NOMO-1 treated with dmso at 0.1 percent for 144 hours (cell line): ENCODE measurements at regions not wholly inside any gene's neighbourhood (a gene's known extent, or its start where the extent isn't known, plus 50 kb on each side); places are given as distances from the start of the nearest gene placed in this dataset.

Experiments
- DNase-seq: peaks from one replicate; lab custom pipeline; 2025; ENCODE audit not compliant: unreplicated experiment; lab: John Stamatoyannopoulos, UW

DNA sequence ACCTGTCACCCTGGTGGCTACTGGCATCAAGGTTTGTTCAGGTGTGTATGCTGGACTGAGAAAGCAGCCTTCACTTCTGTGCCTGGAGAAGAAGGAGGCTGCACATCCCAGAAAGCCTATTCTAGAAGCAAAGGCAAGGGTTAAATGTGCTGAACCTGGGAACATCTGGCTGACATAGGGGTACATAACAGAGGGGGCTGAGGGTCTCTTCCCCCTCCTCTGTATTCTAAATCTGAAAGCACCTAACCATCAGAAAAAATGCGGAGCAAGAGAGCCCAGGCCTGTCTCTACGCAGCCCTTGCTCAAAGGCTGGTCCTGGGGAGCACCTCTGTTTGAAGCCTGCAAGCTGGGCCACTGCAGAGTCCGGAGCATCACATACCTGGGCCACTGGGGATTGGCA, 53.2 kb upstream of the FSTL4 start:
- no peak for DNase-seq

DNA sequence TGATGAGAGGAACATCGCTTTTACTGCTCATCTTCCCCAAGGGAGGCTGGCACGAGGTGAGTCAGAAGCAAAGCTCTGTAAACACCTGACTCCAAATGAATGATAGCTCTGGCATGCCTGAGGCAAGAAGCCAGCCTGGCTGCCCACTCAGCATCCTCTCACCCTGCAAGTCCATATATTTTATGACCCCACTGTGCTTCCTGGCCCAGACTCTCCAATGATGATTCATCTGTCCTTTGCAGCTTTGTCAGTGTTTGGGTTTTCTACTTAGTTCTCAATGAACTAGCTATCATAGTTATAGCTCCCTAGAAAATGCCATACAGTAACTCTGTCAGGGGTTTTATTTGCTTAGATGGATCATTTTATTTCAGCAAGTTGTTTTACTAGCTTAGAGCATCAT, 52.1 kb upstream of the FSTL4 start:
- no peak for DNase-seq

DNA sequence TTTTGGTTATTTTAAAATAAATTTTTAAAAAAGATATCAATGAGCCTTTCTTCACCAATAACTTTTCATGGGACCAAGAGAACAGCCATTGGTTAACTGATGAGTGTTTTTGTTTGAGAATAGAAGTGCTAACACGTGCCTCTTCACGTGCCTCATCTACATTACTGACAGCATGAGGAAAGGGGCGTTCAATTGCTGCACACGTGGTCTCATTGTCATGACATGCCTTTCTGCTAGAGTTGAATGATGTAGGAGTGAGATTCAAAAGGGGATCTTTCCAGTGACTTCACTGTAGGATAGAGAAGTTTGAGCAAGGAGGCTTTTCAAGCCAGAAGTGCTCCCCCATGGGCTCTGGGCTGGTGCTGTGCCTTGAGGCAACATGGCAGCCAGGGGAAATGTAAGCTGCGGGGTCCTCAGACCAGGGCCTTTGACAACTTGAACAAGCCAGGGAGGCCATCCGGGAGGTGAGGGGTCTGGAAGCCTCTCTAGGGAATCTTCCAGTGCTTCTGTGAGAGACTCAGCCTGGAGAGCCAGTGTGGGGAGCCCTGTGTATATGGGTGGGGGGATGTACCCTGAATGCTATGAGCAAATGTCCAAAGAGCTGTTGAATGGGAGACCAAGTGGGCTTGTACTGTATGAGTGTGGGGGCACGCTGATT, 51.2 kb upstream of the FSTL4 start:
- DNase-seq, result no peak

DNA sequence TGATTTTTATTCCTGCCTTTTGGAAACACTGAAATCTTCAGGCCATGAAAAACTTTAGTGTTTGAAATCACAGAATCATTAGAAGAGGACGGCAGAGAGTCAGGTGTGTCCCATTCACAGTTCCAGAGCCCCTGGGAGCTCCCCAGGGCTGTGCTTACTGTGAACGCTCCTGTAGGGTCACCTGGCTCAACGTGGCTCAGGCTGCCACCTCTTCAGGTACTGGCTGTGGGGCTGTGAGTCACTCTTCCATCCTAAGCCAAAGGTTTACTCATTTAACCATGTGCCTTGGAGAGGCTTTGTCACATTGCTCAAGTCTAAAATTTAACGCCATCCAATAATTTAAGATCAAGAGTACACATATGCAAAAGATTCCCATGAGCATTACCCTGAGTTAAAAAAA, 50.2 kb upstream of the FSTL4 start:
- no peak for DNase-seq
